ENCODE measurements at regions not wholly inside any gene's neighbourhood (a gene's known extent, or its start where the extent isn't known, plus 50 kb on each side); places are given as distances from the start of the nearest gene placed in this dataset.

GRCh38 chr10:31081937-31082840 lies 50.5 kb upstream of the ZNF438 start:
- DNase-seq (ENCODE audit: low read depth), result no peak
- H3K4me3 ChIP-seq (ENCODE audit: low read depth, low read length), result no peak overlapping the region

GRCh38 chr10:31083765-31084184 lies 52.1 kb upstream of the ZNF438 start:
- no peak overlapping the region for H3K4me3 ChIP-seq (ENCODE audit: low read depth, low read length)
- no peak for DNase-seq (ENCODE audit: low read depth)

- DNase-seq (ENCODE audit: low read depth), result no peak
- no peak overlapping the region for H3K4me3 ChIP-seq (ENCODE audit: low read depth, low read length)
Observed at GRCh38 chr10:31087011-31087410, 55.3 kb upstream of the ZNF438 start.

GRCh38 chr10:31087851-31088250 lies 56.2 kb upstream of the ZNF438 start:
- H3K4me3 ChIP-seq (ENCODE audit: low read depth, low read length), result no peak overlapping the region
- no peak for DNase-seq (ENCODE audit: low read depth)

- DNase-seq (ENCODE audit: low read depth), result no peak
- H3K4me3 ChIP-seq (ENCODE audit: low read depth, low read length), result no peak overlapping the region
Observed at GRCh38 chr10:31090894-31091607, 59.4 kb upstream of the ZNF438 start.

- DNase-seq (ENCODE audit: low read depth), result no peak
- H3K4me3 ChIP-seq (ENCODE audit: low read depth, low read length), result no peak overlapping the region
Observed at GRCh38 chr10:31095677-31096560, 64.3 kb upstream of the ZNF438 start.

- DNase-seq (ENCODE audit: low read depth), result no peak
- H3K4me3 ChIP-seq (ENCODE audit: low read depth, low read length), result no peak overlapping the region
Observed at GRCh38 chr10:31098046-31098445, 66.4 kb upstream of the ZNF438 start.

GRCh38 chr10:31099094-31099493 lies 67.4 kb upstream of the ZNF438 start:
- DNase-seq (ENCODE audit: low read depth), result no peak
- H3K4me3 ChIP-seq (ENCODE audit: low read depth, low read length), result no peak overlapping the region

GRCh38 chr10:31099664-31100063 lies 68.0 kb upstream of the ZNF438 start:
- DNase-seq (ENCODE audit: low read depth), result no peak
- no peak overlapping the region for H3K4me3 ChIP-seq (ENCODE audit: low read depth, low read length)

GRCh38 chr10:31100115-31100601 lies 68.5 kb upstream of the ZNF438 start:
- DNase-seq (ENCODE audit: low read depth), result no peak
- no peak overlapping the region for H3K4me3 ChIP-seq (ENCODE audit: low read depth, low read length)

- no peak for DNase-seq (ENCODE audit: low read depth)
Observed at GRCh38 chr10:31100662-31101061, 69.0 kb upstream of the ZNF438 start.

GRCh38 chr10:31101123-31101522 lies 69.5 kb upstream of the ZNF438 start:
- H3K4me3 ChIP-seq (ENCODE audit: low read depth, low read length), result no peak overlapping the region
- peak; percentile 71 for DNase-seq (ENCODE audit: low read depth)

More at GRCh38 chr10:31100662-31101061, 69.0 kb upstream of the ZNF438 start:
- H3K4me3 ChIP-seq (ENCODE audit: low read depth, low read length), result no peak overlapping the region

- DNase-seq (ENCODE audit: low read depth), result no peak
- no peak overlapping the region for H3K4me3 ChIP-seq (ENCODE audit: low read depth, low read length)
Observed at GRCh38 chr10:31102421-31102820, 70.8 kb upstream of the ZNF438 start.

GRCh38 chr10:31103112-31103511 lies 71.4 kb upstream of the ZNF438 start:
- DNase-seq (ENCODE audit: low read depth), result no peak
- H3K4me3 ChIP-seq (ENCODE audit: low read depth, low read length), result no peak overlapping the region

GRCh38 chr10:31112961-31113360 lies 81.3 kb upstream of the ZNF438 start:
- no peak overlapping the region for H3K4me3 ChIP-seq (ENCODE audit: low read depth, low read length)
- no peak for DNase-seq (ENCODE audit: low read depth)

GRCh38 chr10:31116226-31116625 lies 84.6 kb upstream of the ZNF438 start:
- no peak for DNase-seq (ENCODE audit: low read depth)
- no peak overlapping the region for H3K4me3 ChIP-seq (ENCODE audit: low read depth, low read length)

- DNase-seq (ENCODE audit: low read depth), result no peak
Observed at GRCh38 chr10:31118556-31118955, 86.9 kb upstream of the ZNF438 start.

GRCh38 chr10:31120392-31120791 lies 88.7 kb upstream of the ZNF438 start:
- no peak overlapping the region for H3K4me3 ChIP-seq (ENCODE audit: low read depth, low read length)
- no peak for DNase-seq (ENCODE audit: low read depth)

More at GRCh38 chr10:31118556-31118955, 86.9 kb upstream of the ZNF438 start:
- no peak overlapping the region for H3K4me3 ChIP-seq (ENCODE audit: low read depth, low read length)

- no peak for DNase-seq (ENCODE audit: low read depth)
- H3K4me3 ChIP-seq (ENCODE audit: low read depth, low read length), result no peak overlapping the region
Observed at GRCh38 chr10:31120961-31121685, 89.5 kb upstream of the ZNF438 start.
